Neural cell (in vitro differentiated cells): ENCODE measurements at regions not wholly inside any gene's neighbourhood (a gene's known extent, or its start where the extent isn't known, plus 50 kb on each side); places are given as distances from the start of the nearest gene placed in this dataset.

Experiments
- H2AFZ ChIP-seq: fragments of 200-600, 300-800 bp; sonication (generic), shearing (Covaris generic); 2 replicates; pipeline ENCODE4 v1.6.0; 2014; ENCODE audit warnings: low read depth, mild to moderate bottlenecking, antibody characterized with exemption, low read length, moderate library complexity
- H3F3A ChIP-seq: fragments of 200-600 bp; shearing (Covaris generic); 2 replicates; pipeline ENCODE4 v1.6.1; 2016; ENCODE audit warnings: mild to moderate bottlenecking, moderate library complexity, mixed read lengths, antibody characterized with exemption, low read length; ENCODE audit not compliant: insufficient read depth, poor library complexity, severe bottlenecking
- H3K27ac ChIP-seq: fragments of 200-600, 300-800 bp; sonication (generic), shearing (Covaris generic); 2 replicates; pipeline ENCODE4 v1.5.1; 2014; ENCODE audit warnings: mild to moderate bottlenecking, low read length, moderate library complexity
- H3K27me3 ChIP-seq: fragments of 300-800, 200-600 bp; sonication (generic), shearing (Covaris generic); 2 replicates; pipeline ENCODE4 v1.6.0; 2014; ENCODE audit warnings: mild to moderate bottlenecking, low read depth, low read length, moderate library complexity; ENCODE audit not compliant: insufficient read depth
- H3K36me3 ChIP-seq: fragments of 300-800, 200-600 bp; sonication (generic), shearing (Covaris generic); 2 replicates; pipeline ENCODE4 v1.5.1; 2014; ENCODE audit warnings: mild to moderate bottlenecking, antibody characterized with exemption, low read length, moderate library complexity; ENCODE audit not compliant: insufficient read depth
- H3K4me2 ChIP-seq: fragments of 300-800, 200-600 bp; sonication (generic), shearing (Covaris generic); 2 replicates; pipeline ENCODE4 v1.6.0; 2014; ENCODE audit warnings: mild to moderate bottlenecking, low read length
- H3K4me3 ChIP-seq: fragments of 300-800, 200-600 bp; sonication (generic), shearing (Covaris generic); 2 replicates; pipeline ENCODE4 v1.5.1; 2014; ENCODE audit warnings: mild to moderate bottlenecking, low read length, moderate library complexity
- H3K79me2 ChIP-seq: fragments of 200-600 bp; shearing (Covaris generic); replicated peaks from 2 replicates; pipeline ENCODE4 v1.6.0; 2014; ENCODE audit warnings: mild to moderate bottlenecking, low read length, moderate library complexity; ENCODE audit not compliant: insufficient read depth
- H3K9ac ChIP-seq: fragments of 300-800, 200-600 bp; sonication (generic), shearing (Covaris generic); 2 replicates; pipeline ENCODE4 v1.6.1; 2016; ENCODE audit warnings: mild to moderate bottlenecking, low read length, mixed read lengths
- H3K9me2 ChIP-seq: fragments of 200-600 bp; shearing (Covaris generic); 2 replicates; pipeline ENCODE4 v1.6.1; 2016; ENCODE audit warnings: mild to moderate bottlenecking, low read length, mixed read lengths; ENCODE audit not compliant: insufficient read depth
- H3K9me3 ChIP-seq: fragments of 200-600, 300-800 bp; sonication (generic), shearing (Covaris generic); 2 replicates; pipeline ENCODE4 v1.6.1; 2016; ENCODE audit warnings: mild to moderate bottlenecking, mixed run types, low read length, moderate library complexity, mixed read lengths
- H4K20me1 ChIP-seq: fragments of 200-600 bp; shearing (Covaris generic); 2 replicates; pipeline ENCODE4 v1.6.1; 2016; ENCODE audit warnings: mild to moderate bottlenecking, mixed run types; ENCODE audit not compliant: insufficient read depth
- CTCF ChIP-seq: fragments of 450-650 bp; IDR thresholded peaks from 2 replicates; pipeline ENCODE4 v1.5.1; 2014; ENCODE audit warnings: antibody characterized with exemption, mild to moderate bottlenecking, moderate library complexity; ENCODE audit not compliant: poor library complexity, severe bottlenecking
- EP300 ChIP-seq: fragments of 450-650 bp; conservative IDR thresholded peaks from 2 replicates; pipeline ENCODE4 v1.6.1; 2014; ENCODE audit warnings: antibody characterized with exemption, mild to moderate bottlenecking, moderate library complexity; ENCODE audit not compliant: poor library complexity, severe bottlenecking
- EZH2 ChIP-seq: fragments of 200-600, 300-800 bp; shearing (Covaris generic), sonication (generic); IDR thresholded peaks from 2 replicates; pipeline ENCODE4 v1.6.1; 2014; ENCODE audit warnings: antibody characterized with exemption, low read length, borderline replicate concordance, mild to moderate bottlenecking; ENCODE audit not compliant: insufficient read depth, poor library complexity, severe bottlenecking
- MXI1 ChIP-seq: fragments of 450-650 bp; conservative IDR thresholded peaks from 2 replicates; pipeline ENCODE4 v1.6.1; 2014; ENCODE audit warnings: antibody characterized with exemption, mild to moderate bottlenecking; ENCODE audit not compliant: poor library complexity, severe bottlenecking
- POLR2AphosphoS5 ChIP-seq: IDR thresholded peaks from 2 replicates; pipeline ENCODE4 v1.6.1; 2012
- RAD21 ChIP-seq: fragments of 450-650 bp; conservative IDR thresholded peaks from 2 replicates; pipeline ENCODE4 v1.6.1; 2014; ENCODE audit warnings: antibody characterized with exemption, mild to moderate bottlenecking, moderate library complexity
- SMC3 ChIP-seq: fragments of 450-650 bp; conservative IDR thresholded peaks from 2 replicates; pipeline ENCODE4 v1.6.1; 2014; ENCODE audit warnings: antibody characterized with exemption, mild to moderate bottlenecking, moderate library complexity; ENCODE audit not compliant: poor library complexity
- TAF1 ChIP-seq: IDR thresholded peaks from 2 replicates; pipeline ENCODE4 v1.6.1; 2012; ENCODE audit warnings: low read depth
- TF ChIP-seq, protein P1 (sequence below): IDR thresholded peaks from 2 replicates; pipeline ENCODE4 v1.6.1; 2012; ENCODE audit warnings: borderline replicate concordance

GRCh38 chr16:46427340-46428107, 193.7 kb downstream of the SHCBP1 start:
- Histone ChIP-seq H2AFZ (no peak overlapping the region), H3K79me2 (no peaks in the 10 kb centered on the region), H3K9ac (no peak overlapping the region), H4K20me1 (no peaks in the 10 kb centered on the region), H3K4me2 (no peak overlapping the region), H3K27me3 (no peaks in the 10 kb centered on the region), H3K27ac (no peak overlapping the region), H3K9me2 (no peaks in the 10 kb centered on the region), H3F3A (no peaks in the 10 kb centered on the region), H3K4me3 (no peak overlapping the region), H3K9me3 (no peaks in the 10 kb centered on the region), H3K36me3 (no peaks in the 10 kb centered on the region)
- TF ChIP-seq EZH2 (no peak), EP300 (no peak), MXI1 (no peak), CTCF (no peak), POLR2AphosphoS5 (no peak), SMC3 (no peak), RAD21 (no peak), TAF1 (no peak)
- TF ChIP-seq, protein P1, sequence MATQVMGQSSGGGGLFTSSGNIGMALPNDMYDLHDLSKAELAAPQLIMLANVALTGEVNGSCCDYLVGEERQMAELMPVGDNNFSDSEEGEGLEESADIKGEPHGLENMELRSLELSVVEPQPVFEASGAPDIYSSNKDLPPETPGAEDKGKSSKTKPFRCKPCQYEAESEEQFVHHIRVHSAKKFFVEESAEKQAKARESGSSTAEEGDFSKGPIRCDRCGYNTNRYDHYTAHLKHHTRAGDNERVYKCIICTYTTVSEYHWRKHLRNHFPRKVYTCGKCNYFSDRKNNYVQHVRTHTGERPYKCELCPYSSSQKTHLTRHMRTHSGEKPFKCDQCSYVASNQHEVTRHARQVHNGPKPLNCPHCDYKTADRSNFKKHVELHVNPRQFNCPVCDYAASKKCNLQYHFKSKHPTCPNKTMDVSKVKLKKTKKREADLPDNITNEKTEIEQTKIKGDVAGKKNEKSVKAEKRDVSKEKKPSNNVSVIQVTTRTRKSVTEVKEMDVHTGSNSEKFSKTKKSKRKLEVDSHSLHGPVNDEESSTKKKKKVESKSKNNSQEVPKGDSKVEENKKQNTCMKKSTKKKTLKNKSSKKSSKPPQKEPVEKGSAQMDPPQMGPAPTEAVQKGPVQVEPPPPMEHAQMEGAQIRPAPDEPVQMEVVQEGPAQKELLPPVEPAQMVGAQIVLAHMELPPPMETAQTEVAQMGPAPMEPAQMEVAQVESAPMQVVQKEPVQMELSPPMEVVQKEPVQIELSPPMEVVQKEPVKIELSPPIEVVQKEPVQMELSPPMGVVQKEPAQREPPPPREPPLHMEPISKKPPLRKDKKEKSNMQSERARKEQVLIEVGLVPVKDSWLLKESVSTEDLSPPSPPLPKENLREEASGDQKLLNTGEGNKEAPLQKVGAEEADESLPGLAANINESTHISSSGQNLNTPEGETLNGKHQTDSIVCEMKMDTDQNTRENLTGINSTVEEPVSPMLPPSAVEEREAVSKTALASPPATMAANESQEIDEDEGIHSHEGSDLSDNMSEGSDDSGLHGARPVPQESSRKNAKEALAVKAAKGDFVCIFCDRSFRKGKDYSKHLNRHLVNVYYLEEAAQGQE: no peak

GRCh38 chr16:46426336-46426735, 194.8 kb downstream of the SHCBP1 start:
- no peak overlapping the region for H3K27ac ChIP-seq
- H3K4me3 ChIP-seq: no peak overlapping the region
- H3K9ac ChIP-seq: no peak overlapping the region
- no peaks in the 10 kb centered on the region for H3K9me2 ChIP-seq
- no peak overlapping the region for H2AFZ ChIP-seq
- H4K20me1 ChIP-seq: no peaks in the 10 kb centered on the region
- no peak overlapping the region for H3K4me2 ChIP-seq
- no peaks in the 10 kb centered on the region for H3K79me2 ChIP-seq
- H3K27me3 ChIP-seq: no peaks in the 10 kb centered on the region
- no peaks in the 10 kb centered on the region for H3F3A ChIP-seq
- H3K36me3 ChIP-seq: no peaks in the 10 kb centered on the region
- TF ChIP-seq RAD21 (no peak), EP300 (no peak), CTCF (no peak), POLR2AphosphoS5 (no peak), SMC3 (no peak), EZH2 (no peak), MXI1 (no peak), TAF1 (no peak)
- TF ChIP-seq, protein P1: no peak
- no peaks in the 10 kb centered on the region for H3K9me3 ChIP-seq
